BJ (cell line): ENCODE measurements at regions not wholly inside any gene's neighbourhood (a gene's known extent, or its start where the extent isn't known, plus 50 kb on each side); places are given as distances from the start of the nearest gene placed in this dataset.

Experiments used
- CTCF ChIA-PET: fragments of 350-600 bp; formaldehyde crosslinking; extraction: SDS; loops from one replicate; lab custom pipeline; 2021; ENCODE audit warnings: antibody characterized with exemption, inconsistent platforms; lab: Yijun Ruan, JAX
- POLR2A ChIA-PET: fragments of 300-600 bp; sonication (Branson Sonifier 250); formaldehyde crosslinking; extraction: SDS; loops from one replicate; lab custom pipeline; 2021; ENCODE audit warnings: antibody characterized with exemption; lab: Charles Lee
- DNase-seq: peaks from one replicate; pipeline ENCODE4 v3.0.0-alpha.2; 2011; ENCODE audit warnings: low read depth
- H3K27me3 ChIP-seq: 2 replicates; pipeline ENCODE4 v1.6.0; 2011; ENCODE audit warnings: low read length; ENCODE audit not compliant: control insufficient read depth, insufficient read depth
- H3K36me3 ChIP-seq: 2 replicates; pipeline ENCODE4 v1.5.1; 2011; ENCODE audit warnings: low read length; ENCODE audit not compliant: control insufficient read depth, insufficient read depth
- H3K4me3 ChIP-seq: 2 replicates; pipeline ENCODE4 v1.5.1; 2011; ENCODE audit warnings: low read depth, mild to moderate bottlenecking, control low read depth, low read length
- CTCF ChIP-seq: IDR thresholded peaks from 2 replicates; pipeline ENCODE4 v1.5.1; 2011; ENCODE audit warnings: low read depth, mild to moderate bottlenecking, control low read depth, inconsistent platforms, low read length, moderate library complexity; ENCODE audit not compliant: insufficient read depth

- Histone ChIP-seq H3K27me3 (peaks cover 2% of the 10 kb centered on the region), H3K4me3 (no peak overlapping the region), H3K36me3 (no peaks in the 10 kb centered on the region)
- ChIA-PET POLR2A (no interaction called here), CTCF (interaction anchor here (1.0 kb wide), 1 partner anchor 33 kb away, joined by 3 read pairs; no protein-coding TSS in a partner anchor)
- TF ChIP-seq CTCF: no peak
- no peak for DNase-seq
Measured at GRCh38 chr5:38031304-38031703, 191.5 kb upstream of the GDNF start.

- Histone ChIP-seq H3K4me3 (no peak overlapping the region), H3K36me3 (no peaks in the 10 kb centered on the region), H3K27me3 (peaks cover 2% of the 10 kb centered on the region)
- no peak for TF ChIP-seq CTCF
- DNase-seq: no peak
- POLR2A ChIA-PET: no interaction called here
- CTCF ChIA-PET: no interaction called here
Measured at GRCh38 chr5:38029397-38030065, 189.7 kb upstream of the GDNF start.

- TF ChIP-seq CTCF: no peak
- CTCF ChIA-PET: no interaction called here
- POLR2A ChIA-PET: interaction anchor here (0.6 kb wide), 1 partner anchor 556 kb away, joined by 3 read pairs; no protein-coding TSS in a partner anchor
- Histone ChIP-seq H3K27me3 (no peaks in the 10 kb centered on the region; the same call in none of the 2 replicates), H3K4me3 (no peak overlapping the region), H3K36me3 (no peaks in the 10 kb centered on the region)
- DNase-seq: no peak
Measured at GRCh38 chr5:38023799-38024198, 184.0 kb upstream of the GDNF start.

- Histone ChIP-seq H3K36me3 (no peaks in the 10 kb centered on the region), H3K4me3 (no peak overlapping the region), H3K27me3 (no peaks in the 10 kb centered on the region; the same call in none of the 2 replicates)
- no peak for DNase-seq
- ChIA-PET CTCF (no interaction called here), POLR2A (no interaction called here)
- no peak for TF ChIP-seq CTCF
Measured at GRCh38 chr5:38023371-38023770, 183.5 kb upstream of the GDNF start.

- DNase-seq: no peak
- no peaks in the 10 kb centered on the region for H3K36me3 ChIP-seq
- ChIA-PET POLR2A (no interaction called here), CTCF (interaction anchor here (1.1 kb wide), 1 partner anchor 23 kb away, joined by 3 read pairs; no protein-coding TSS in a partner anchor)
- no peaks in the 10 kb centered on the region; the same call in 1 of the 2 replicates for H3K27me3 ChIP-seq
- no peak overlapping the region for H3K4me3 ChIP-seq
- TF ChIP-seq CTCF: no peak
Measured at GRCh38 chr5:38022631-38023030, 182.8 kb upstream of the GDNF start.
